WTC11 (cell line): ENCODE measurements at regions not wholly inside any gene's neighbourhood (a gene's known extent, or its start where the extent isn't known, plus 50 kb on each side); places are given as distances from the start of the nearest gene placed in this dataset.

Experiments
- ATAC-seq: fragments of 200-7000 bp; cut with Tn5 transposase; 2 replicates; pipeline ENCODE4 v1.10.0; 2021; ENCODE audit warnings: mild to moderate bottlenecking, moderate library complexity
- CTCF ChIA-PET: fragments of 300-600 bp; sonication (Branson Sonifier 250); formaldehyde crosslinking; loops from one replicate; lab custom pipeline; 2021; ENCODE audit warnings: antibody characterized with exemption; lab: Charles Lee
- POLR2A ChIA-PET: fragments of 350-600 bp; sonication (Branson Sonifier 250); formaldehyde crosslinking; loops from one replicate; lab custom pipeline; 2021; ENCODE audit warnings: antibody characterized with exemption; lab: Charles Lee
- DNase-seq: peaks from one replicate; pipeline ENCODE4 v3.0.0; 2021; ENCODE audit warnings: low spot score
- H3K27ac Mint-ChIP-seq: 2 replicates; pipeline ENCODE4 v1.8.0; 2021; ENCODE audit warnings: mixed read lengths
- H3K27me3 Mint-ChIP-seq: 2 replicates; pipeline ENCODE4 v1.8.0; 2021; ENCODE audit warnings: low read depth, mild to moderate bottlenecking, moderate library complexity, mixed read lengths
- H3K36me3 Mint-ChIP-seq: 2 replicates; pipeline ENCODE4 v1.8.0; 2021; ENCODE audit warnings: mixed read lengths
- H3K4me1 Mint-ChIP-seq: 2 replicates; pipeline ENCODE4 v1.8.0; 2022; ENCODE audit warnings: mixed read lengths
- H3K4me3 Mint-ChIP-seq: 2 replicates; pipeline ENCODE4 v1.8.0; 2021; ENCODE audit warnings: mild to moderate bottlenecking, moderate library complexity, mixed read lengths
- H3K9me3 Mint-ChIP-seq: 2 replicates; pipeline ENCODE4 v1.8.0; 2021; ENCODE audit warnings: mixed read lengths
- ATF1 ChIP-seq: sonication (generic); formaldehyde crosslinking; IDR thresholded peaks from 2 replicates; pipeline ENCODE4 v1.8.1; 2023; ENCODE audit warnings: mild to moderate bottlenecking, moderate library complexity, missing genetic modification reagents
- ETV6 ChIP-seq: sonication (generic); formaldehyde crosslinking; IDR thresholded peaks from 2 replicates; pipeline ENCODE4 v1.8.1; 2022; ENCODE audit warnings: mild to moderate bottlenecking, missing genetic modification reagents
- GRHL2 ChIP-seq: fragments of 250-450 bp; sonication (Bioruptor Pico); IDR thresholded peaks from 2 replicates; pipeline ENCODE4 v1.8.0; 2022; ENCODE audit warnings: mild to moderate bottlenecking, moderate library complexity; ENCODE audit not compliant: insufficient replicate concordance, severe bottlenecking
- KAT7 ChIP-seq: sonication (generic); formaldehyde crosslinking; IDR thresholded peaks from 2 replicates; pipeline ENCODE4 v1.8.1; 2023; ENCODE audit warnings: missing genetic modification reagents, mild to moderate bottlenecking, borderline replicate concordance
- MXD4 ChIP-seq: fragments of 250-450 bp; sonication (Bioruptor Pico); IDR thresholded peaks from 2 replicates; pipeline ENCODE4 v1.8.0; 2021; ENCODE audit warnings: mild to moderate bottlenecking, moderate library complexity, borderline replicate concordance
- OVOL2 ChIP-seq: fragments of 250-450 bp; sonication (Bioruptor Pico); IDR thresholded peaks from 2 replicates; pipeline ENCODE4 v1.9.0; 2021; ENCODE audit warnings: mild to moderate bottlenecking, borderline replicate concordance
- SMAD3 ChIP-seq: sonication (generic); formaldehyde crosslinking; IDR thresholded peaks from 2 replicates; pipeline ENCODE4 v1.8.0; 2022; ENCODE audit warnings: missing genetic modification reagents, mild to moderate bottlenecking, borderline replicate concordance
- ZNF423 ChIP-seq: fragments of 250-450 bp; sonication (Bioruptor Pico); IDR thresholded peaks from 2 replicates; pipeline ENCODE4 v2.1.2; 2022; ENCODE audit warnings: mild to moderate bottlenecking, moderate library complexity
- ZNF671 ChIP-seq: fragments of 250-450 bp; sonication (Bioruptor Pico); IDR thresholded peaks from 2 replicates; pipeline ENCODE4 v1.8.0; 2021; ENCODE audit warnings: mild to moderate bottlenecking
- TF ChIP-seq, protein P1 (sequence below): sonication (generic); formaldehyde crosslinking; IDR thresholded peaks from 2 replicates; pipeline ENCODE4 v1.8.1; 2023; ENCODE audit warnings: mild to moderate bottlenecking, missing genetic modification reagents, moderate library complexity
- TF ChIP-seq, protein P2 (sequence below): fragments of 250-450 bp; sonication (Bioruptor Pico); IDR thresholded peaks from 2 replicates; pipeline ENCODE4 v1.9.0; 2021; ENCODE audit warnings: mild to moderate bottlenecking
- TF ChIP-seq, protein P3 (sequence below): sonication (generic); formaldehyde crosslinking; IDR thresholded peaks from 2 replicates; pipeline ENCODE4 v1.8.0; 2022; ENCODE audit warnings: mild to moderate bottlenecking, missing genetic modification reagents
- TF ChIP-seq, protein P4 (sequence below): sonication (generic); formaldehyde crosslinking; IDR thresholded peaks from 2 replicates; pipeline ENCODE4 v1.8.1; 2022; ENCODE audit warnings: low read depth, missing genetic modification reagents, borderline replicate concordance
- TF ChIP-seq, protein P5 (sequence below): fragments of 250-450 bp; sonication (Bioruptor Pico); IDR thresholded peaks from 2 replicates; pipeline ENCODE4 v1.8.0; 2021; ENCODE audit warnings: mild to moderate bottlenecking
- TF ChIP-seq, protein P6 (sequence below): sonication (generic); formaldehyde crosslinking; IDR thresholded peaks from 2 replicates; pipeline ENCODE4 v1.8.1; 2023; ENCODE audit warnings: mild to moderate bottlenecking, moderate library complexity, missing genetic modification reagents
- TF ChIP-seq, protein P7 (sequence below): sonication (generic); formaldehyde crosslinking; IDR thresholded peaks from 2 replicates; pipeline ENCODE4 v1.8.0; 2022; ENCODE audit warnings: missing genetic modification reagents
- TF ChIP-seq, protein P8 (sequence below): sonication (generic); formaldehyde crosslinking; IDR thresholded peaks from 2 replicates; pipeline ENCODE4 v1.8.0; 2023; ENCODE audit warnings: missing genetic modification reagents

DNA sequence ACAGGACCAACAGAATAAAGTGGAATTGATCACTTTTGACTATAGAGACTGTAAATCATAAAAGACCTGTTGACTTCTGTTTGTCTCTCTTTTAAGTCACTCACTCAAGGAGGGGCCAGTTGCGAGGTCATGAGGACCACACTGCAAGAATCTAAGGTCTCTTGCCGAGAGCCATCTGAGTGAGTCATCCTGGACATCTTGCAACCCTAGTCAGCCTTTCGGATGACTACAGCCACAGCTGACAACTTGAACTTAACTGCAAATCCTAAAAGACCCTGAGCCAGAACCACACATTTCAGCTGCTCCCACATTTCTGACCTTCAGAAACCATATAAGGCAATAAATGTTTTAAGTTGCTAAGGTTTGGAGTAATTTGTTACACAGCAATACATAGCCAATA is 129.7 kb upstream of the RAD23B start (continued):
- TF ChIP-seq, protein P1, sequence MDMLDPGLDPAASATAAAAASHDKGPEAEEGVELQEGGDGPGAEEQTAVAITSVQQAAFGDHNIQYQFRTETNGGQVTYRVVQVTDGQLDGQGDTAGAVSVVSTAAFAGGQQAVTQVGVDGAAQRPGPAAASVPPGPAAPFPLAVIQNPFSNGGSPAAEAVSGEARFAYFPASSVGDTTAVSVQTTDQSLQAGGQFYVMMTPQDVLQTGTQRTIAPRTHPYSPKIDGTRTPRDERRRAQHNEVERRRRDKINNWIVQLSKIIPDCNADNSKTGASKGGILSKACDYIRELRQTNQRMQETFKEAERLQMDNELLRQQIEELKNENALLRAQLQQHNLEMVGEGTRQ: no peak
- TF ChIP-seq KAT7 (CRISPR knock-in tag) (no peak), ZNF671 (CRISPR knock-in tag) (no peak)
- TF ChIP-seq, protein P2, sequence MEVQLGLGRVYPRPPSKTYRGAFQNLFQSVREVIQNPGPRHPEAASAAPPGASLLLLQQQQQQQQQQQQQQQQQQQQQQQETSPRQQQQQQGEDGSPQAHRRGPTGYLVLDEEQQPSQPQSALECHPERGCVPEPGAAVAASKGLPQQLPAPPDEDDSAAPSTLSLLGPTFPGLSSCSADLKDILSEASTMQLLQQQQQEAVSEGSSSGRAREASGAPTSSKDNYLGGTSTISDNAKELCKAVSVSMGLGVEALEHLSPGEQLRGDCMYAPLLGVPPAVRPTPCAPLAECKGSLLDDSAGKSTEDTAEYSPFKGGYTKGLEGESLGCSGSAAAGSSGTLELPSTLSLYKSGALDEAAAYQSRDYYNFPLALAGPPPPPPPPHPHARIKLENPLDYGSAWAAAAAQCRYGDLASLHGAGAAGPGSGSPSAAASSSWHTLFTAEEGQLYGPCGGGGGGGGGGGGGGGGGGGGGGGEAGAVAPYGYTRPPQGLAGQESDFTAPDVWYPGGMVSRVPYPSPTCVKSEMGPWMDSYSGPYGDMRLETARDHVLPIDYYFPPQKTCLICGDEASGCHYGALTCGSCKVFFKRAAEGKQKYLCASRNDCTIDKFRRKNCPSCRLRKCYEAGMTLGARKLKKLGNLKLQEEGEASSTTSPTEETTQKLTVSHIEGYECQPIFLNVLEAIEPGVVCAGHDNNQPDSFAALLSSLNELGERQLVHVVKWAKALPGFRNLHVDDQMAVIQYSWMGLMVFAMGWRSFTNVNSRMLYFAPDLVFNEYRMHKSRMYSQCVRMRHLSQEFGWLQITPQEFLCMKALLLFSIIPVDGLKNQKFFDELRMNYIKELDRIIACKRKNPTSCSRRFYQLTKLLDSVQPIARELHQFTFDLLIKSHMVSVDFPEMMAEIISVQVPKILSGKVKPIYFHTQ (CRISPR knock-in tag): no peak

DNA sequence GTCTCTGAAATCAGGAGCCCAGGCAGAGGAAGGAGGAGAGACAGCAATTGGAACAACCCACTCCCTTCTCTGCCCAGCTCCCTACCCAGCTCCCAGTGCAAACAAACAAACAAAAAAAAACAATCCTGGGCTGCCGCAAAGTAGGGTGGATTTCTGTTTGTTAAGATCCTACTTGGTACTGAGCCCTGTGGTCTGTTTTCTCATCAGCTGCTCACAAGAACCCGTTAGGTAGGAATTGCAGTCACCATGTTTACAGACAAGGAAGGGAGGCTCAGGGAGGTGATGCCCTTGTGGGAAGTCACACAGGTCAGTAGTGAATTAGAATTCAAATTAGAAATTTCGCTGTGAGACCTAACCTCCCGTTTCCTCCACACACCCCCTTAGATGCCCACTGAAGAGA is 128.8 kb upstream of the RAD23B start:
- H3K9me3 Mint-ChIP-seq: peaks cover 18% of the 10 kb centered on the region
- H3K4me1 Mint-ChIP-seq: peaks cover 9% of the 10 kb centered on the region; the same call in 1 of the 2 replicates
- H3K36me3 Mint-ChIP-seq: no peaks in the 10 kb centered on the region
- CTCF ChIA-PET: interaction anchor here (0.9 to 1.3 kb wide), 2 partner anchors 10 to 17 kb away, joined by 3 read pairs; no protein-coding TSS in a partner anchor
- TF ChIP-seq, protein P3, sequence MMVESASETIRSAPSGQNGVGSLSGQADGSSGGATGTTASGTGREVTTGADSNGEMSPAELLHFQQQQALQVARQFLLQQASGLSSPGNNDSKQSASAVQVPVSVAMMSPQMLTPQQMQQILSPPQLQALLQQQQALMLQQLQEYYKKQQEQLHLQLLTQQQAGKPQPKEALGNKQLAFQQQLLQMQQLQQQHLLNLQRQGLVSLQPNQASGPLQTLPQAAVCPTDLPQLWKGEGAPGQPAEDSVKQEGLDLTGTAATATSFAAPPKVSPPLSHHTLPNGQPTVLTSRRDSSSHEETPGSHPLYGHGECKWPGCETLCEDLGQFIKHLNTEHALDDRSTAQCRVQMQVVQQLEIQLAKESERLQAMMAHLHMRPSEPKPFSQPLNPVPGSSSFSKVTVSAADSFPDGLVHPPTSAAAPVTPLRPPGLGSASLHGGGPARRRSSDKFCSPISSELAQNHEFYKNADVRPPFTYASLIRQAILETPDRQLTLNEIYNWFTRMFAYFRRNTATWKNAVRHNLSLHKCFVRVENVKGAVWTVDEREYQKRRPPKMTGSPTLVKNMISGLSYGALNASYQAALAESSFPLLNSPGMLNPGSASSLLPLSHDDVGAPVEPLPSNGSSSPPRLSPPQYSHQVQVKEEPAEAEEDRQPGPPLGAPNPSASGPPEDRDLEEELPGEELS: no peak
- TF ChIP-seq, protein P4, sequence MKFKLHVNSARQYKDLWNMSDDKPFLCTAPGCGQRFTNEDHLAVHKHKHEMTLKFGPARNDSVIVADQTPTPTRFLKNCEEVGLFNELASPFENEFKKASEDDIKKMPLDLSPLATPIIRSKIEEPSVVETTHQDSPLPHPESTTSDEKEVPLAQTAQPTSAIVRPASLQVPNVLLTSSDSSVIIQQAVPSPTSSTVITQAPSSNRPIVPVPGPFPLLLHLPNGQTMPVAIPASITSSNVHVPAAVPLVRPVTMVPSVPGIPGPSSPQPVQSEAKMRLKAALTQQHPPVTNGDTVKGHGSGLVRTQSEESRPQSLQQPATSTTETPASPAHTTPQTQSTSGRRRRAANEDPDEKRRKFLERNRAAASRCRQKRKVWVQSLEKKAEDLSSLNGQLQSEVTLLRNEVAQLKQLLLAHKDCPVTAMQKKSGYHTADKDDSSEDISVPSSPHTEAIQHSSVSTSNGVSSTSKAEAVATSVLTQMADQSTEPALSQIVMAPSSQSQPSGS (CRISPR knock-in tag): no peak
- TF ChIP-seq, protein P5, sequence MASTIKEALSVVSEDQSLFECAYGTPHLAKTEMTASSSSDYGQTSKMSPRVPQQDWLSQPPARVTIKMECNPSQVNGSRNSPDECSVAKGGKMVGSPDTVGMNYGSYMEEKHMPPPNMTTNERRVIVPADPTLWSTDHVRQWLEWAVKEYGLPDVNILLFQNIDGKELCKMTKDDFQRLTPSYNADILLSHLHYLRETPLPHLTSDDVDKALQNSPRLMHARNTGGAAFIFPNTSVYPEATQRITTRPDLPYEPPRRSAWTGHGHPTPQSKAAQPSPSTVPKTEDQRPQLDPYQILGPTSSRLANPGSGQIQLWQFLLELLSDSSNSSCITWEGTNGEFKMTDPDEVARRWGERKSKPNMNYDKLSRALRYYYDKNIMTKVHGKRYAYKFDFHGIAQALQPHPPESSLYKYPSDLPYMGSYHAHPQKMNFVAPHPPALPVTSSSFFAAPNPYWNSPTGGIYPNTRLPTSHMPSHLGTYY (CRISPR knock-in tag): no peak
- TF ChIP-seq GRHL2 (no peak), KAT7 (CRISPR knock-in tag) (no peak), SMAD3 (CRISPR knock-in tag) (no peak), ZNF423 (CRISPR knock-in tag) (no peak), ATF1 (CRISPR knock-in tag) (no peak), OVOL2 (no peak), ETV6 (CRISPR knock-in tag) (no peak), MXD4 (no peak)
- TF ChIP-seq, protein P6, sequence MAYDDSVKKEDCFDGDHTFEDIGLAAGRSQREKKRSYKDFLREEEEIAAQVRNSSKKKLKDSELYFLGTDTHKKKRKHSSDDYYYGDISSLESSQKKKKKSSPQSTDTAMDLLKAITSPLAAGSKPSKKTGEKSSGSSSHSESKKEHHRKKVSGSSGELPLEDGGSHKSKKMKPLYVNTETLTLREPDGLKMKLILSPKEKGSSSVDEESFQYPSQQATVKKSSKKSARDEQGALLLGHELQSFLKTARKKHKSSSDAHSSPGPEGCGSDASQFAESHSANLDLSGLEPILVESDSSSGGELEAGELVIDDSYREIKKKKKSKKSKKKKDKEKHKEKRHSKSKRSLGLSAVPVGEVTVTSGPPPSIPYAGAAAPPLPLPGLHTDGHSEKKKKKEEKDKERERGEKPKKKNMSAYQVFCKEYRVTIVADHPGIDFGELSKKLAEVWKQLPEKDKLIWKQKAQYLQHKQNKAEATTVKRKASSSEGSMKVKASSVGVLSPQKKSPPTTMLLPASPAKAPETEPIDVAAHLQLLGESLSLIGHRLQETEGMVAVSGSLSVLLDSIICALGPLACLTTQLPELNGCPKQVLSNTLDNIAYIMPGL (CRISPR knock-in tag): no peak
- TF ChIP-seq, protein P7, sequence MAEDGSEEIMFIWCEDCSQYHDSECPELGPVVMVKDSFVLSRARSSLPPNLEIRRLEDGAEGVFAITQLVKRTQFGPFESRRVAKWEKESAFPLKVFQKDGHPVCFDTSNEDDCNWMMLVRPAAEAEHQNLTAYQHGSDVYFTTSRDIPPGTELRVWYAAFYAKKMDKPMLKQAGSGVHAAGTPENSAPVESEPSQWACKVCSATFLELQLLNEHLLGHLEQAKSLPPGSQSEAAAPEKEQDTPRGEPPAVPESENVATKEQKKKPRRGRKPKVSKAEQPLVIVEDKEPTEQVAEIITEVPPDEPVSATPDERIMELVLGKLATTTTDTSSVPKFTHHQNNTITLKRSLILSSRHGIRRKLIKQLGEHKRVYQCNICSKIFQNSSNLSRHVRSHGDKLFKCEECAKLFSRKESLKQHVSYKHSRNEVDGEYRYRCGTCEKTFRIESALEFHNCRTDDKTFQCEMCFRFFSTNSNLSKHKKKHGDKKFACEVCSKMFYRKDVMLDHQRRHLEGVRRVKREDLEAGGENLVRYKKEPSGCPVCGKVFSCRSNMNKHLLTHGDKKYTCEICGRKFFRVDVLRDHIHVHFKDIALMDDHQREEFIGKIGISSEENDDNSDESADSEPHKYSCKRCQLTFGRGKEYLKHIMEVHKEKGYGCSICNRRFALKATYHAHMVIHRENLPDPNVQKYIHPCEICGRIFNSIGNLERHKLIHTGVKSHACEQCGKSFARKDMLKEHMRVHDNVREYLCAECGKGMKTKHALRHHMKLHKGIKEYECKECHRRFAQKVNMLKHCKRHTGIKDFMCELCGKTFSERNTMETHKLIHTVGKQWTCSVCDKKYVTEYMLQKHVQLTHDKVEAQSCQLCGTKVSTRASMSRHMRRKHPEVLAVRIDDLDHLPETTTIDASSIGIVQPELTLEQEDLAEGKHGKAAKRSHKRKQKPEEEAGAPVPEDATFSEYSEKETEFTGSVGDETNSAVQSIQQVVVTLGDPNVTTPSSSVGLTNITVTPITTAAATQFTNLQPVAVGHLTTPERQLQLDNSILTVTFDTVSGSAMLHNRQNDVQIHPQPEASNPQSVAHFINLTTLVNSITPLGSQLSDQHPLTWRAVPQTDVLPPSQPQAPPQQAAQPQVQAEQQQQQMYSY (CRISPR knock-in tag): no peak
- TF ChIP-seq, protein P8, sequence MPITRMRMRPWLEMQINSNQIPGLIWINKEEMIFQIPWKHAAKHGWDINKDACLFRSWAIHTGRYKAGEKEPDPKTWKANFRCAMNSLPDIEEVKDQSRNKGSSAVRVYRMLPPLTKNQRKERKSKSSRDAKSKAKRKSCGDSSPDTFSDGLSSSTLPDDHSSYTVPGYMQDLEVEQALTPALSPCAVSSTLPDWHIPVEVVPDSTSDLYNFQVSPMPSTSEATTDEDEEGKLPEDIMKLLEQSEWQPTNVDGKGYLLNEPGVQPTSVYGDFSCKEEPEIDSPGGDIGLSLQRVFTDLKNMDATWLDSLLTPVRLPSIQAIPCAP (CRISPR knock-in tag): no peak
- POLR2A ChIA-PET: no interaction called here
- DNase-seq (no peak), ATAC-seq (no peak)
- no peak overlapping the region for H3K27ac Mint-ChIP-seq
- H3K27me3 Mint-ChIP-seq: no peaks in the 10 kb centered on the region
- H3K4me3 Mint-ChIP-seq: no peak overlapping the region
